ENCODE measurements at regions not wholly inside any gene's neighbourhood (a gene's known extent, or its start where the extent isn't known, plus 50 kb on each side); places are given as distances from the start of the nearest gene placed in this dataset.
"Not testable (repeated sequence)": the region's sequence is repeated elsewhere in the genome, so short reads cannot be mapped to it uniquely, and the experiment has no call there.

DNA sequence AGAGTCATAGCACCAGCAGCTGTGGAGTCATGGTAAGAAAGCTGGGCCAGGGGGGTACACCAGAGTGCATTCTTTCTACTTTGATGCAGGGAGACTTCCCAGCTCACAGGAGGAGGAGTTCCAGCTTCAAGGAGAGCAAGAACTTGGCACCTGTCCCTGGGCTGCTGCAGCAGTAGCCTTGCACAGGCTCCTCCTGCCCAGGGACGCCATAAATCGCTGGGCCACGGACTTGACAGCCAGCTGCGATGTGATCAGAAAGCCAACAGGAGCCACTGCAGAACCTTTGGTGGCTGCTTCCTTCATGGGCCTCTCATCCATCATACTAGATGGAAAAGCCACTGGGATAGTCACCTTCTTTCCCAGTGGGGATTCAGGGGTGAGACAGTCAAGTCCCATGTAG lies 234.7 kb downstream of the NMUR2 start:
- H3K4me3 ChIP-seq (ENCODE audit: low read depth, low read length) = no peak overlapping the region
- TF ChIP-seq, protein P1, sequence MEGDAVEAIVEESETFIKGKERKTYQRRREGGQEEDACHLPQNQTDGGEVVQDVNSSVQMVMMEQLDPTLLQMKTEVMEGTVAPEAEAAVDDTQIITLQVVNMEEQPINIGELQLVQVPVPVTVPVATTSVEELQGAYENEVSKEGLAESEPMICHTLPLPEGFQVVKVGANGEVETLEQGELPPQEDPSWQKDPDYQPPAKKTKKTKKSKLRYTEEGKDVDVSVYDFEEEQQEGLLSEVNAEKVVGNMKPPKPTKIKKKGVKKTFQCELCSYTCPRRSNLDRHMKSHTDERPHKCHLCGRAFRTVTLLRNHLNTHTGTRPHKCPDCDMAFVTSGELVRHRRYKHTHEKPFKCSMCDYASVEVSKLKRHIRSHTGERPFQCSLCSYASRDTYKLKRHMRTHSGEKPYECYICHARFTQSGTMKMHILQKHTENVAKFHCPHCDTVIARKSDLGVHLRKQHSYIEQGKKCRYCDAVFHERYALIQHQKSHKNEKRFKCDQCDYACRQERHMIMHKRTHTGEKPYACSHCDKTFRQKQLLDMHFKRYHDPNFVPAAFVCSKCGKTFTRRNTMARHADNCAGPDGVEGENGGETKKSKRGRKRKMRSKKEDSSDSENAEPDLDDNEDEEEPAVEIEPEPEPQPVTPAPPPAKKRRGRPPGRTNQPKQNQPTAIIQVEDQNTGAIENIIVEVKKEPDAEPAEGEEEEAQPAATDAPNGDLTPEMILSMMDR (IDR thresholded peaks at IDR 0.05; ENCODE audit: borderline replicate concordance, insufficient read depth, low read depth, low read length) = no peak

DNA sequence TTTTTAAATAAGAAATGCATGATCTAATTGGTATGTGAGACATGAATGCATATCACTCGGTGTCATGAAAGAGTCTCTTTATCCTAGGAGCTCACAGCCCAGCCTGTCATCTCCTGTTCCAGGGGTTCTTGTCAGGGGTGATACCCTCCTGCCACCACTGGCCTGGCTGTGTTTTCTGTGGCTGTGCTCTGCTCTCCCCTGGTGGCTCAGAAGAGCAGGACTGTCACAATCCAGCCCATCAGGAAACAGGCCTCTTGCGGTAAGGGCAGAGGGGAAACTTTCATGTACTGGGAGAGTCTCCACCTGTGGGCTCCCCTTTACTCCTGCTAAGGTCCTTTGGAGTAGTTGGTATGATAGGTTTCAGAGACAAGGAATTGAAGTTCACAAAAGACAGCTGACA lies 240.2 kb upstream of the GLRA1 start:
- TF ChIP-seq, protein P1 (IDR thresholded peaks at IDR 0.05; ENCODE audit: borderline replicate concordance, insufficient read depth, low read depth, low read length) = 0 out of 2 replicates have a peak, but pooled peaks have one; percentile 11
- H3K4me3 ChIP-seq (ENCODE audit: low read depth, low read length) = no peak overlapping the region

DNA sequence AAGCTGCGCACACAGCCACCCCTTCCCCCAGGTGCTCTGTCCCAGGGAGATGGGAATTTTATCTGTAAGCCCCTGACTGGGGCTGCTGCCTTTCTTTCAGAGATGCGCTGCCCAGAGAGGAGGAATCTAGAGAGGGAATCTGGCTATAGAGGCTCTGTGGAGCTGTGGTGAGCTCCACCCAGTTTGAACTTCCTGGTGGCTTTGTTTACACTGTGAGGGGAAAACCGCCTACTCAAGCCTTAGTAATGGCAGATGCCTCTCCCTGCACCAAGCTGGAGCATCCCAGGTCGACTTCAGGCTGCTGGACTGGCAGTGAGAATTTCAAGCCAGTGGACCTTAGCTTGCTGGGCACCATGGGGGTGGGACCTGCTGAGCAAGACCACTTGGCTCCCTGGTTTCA lies 235.2 kb upstream of the GLRA1 start:
- not testable (repeated sequence) for H3K4me3 ChIP-seq (ENCODE audit: low read depth, low read length)

DNA sequence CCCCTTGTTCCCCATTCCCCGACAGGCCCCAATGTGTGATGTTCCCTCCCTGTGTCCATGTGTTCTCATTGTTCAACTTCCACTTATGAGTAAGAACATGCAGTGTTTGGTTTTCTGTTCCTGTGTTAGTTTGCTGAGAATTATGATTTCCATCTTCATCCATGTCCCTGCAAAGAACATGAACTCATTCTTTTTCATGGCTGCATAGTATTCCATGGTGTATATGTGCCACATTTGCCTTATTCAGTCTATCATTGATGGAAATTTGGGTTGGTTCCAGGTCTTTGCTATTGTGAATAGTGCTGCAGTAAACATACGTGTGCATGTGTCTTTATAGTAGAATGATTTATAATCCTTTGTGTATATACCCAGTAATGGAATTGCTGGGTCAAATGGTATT lies 229.8 kb upstream of the GLRA1 start:
- not testable (repeated sequence) for H3K4me3 ChIP-seq (ENCODE audit: low read depth, low read length)

DNA sequence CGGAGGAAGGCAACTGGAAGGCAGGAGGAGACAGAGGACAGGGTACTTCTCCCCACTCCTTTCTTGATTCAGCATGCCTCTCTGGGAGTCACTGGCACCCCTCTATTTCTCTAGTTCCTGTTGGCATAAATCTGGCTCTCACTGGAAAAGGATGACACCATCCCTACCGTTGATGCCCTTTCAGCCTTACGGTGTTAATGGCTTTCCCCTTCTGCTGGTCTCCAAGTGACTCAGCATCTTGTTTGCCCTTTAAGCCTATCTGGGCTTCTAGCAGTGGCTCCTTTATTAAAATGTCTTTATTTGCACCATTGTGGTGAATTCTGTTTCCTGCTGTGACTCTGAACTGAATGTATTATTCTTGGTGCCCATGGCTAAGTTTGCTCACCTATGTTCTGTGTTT lies 227.3 kb upstream of the GLRA1 start:
- H3K4me3 ChIP-seq (ENCODE audit: low read depth, low read length) = no peak overlapping the region
- TF ChIP-seq, protein P1 (IDR thresholded peaks at IDR 0.05; ENCODE audit: borderline replicate concordance, insufficient read depth, low read depth, low read length) = no peak

DNA sequence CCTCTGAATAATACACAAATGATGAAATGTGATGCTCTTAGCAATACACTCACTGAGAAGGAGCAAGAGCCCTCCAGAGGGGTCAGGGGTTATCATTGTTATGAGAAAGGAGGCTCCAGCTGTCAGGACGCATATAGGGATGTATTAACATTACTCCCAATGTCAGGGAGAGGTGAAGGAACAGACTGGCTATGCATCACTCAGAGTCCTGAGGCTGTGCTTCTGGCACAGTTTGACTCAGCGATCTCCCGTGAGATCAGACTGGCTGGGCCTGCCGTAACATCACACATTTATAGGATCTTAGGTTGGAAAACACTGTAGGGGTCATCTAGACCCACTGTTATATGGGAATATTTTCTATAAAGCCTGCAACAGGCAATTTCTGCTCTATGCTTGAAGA lies 226.5 kb upstream of the GLRA1 start:
- H3K4me3 ChIP-seq (ENCODE audit: low read depth, low read length) = no peak overlapping the region
- TF ChIP-seq, protein P1 (IDR thresholded peaks at IDR 0.05; ENCODE audit: borderline replicate concordance, insufficient read depth, low read depth, low read length) = no peak

DNA sequence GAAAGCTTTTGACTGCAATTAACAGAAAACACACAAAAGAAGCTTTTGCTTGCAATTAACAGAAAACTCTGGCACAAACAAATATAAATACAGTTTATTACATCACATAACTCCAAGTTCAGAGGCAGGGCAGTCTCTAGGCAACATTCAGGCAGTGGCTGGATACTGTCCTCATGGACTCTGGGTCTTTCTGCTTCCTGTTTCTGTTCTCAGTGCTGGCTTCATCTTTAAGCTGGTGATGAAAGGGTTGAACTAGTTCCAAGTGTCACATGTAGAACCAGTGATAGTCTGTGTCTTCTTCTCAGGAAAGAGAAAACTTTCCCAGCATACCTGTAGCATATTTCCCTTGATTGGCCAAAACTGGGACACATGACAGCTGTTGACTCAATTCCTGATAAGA lies 222.6 kb upstream of the GLRA1 start:
- H3K4me3 ChIP-seq (ENCODE audit: low read depth, low read length) = no peak overlapping the region
- TF ChIP-seq, protein P1 (IDR thresholded peaks at IDR 0.05; ENCODE audit: borderline replicate concordance, insufficient read depth, low read depth, low read length) = no peak

DNA sequence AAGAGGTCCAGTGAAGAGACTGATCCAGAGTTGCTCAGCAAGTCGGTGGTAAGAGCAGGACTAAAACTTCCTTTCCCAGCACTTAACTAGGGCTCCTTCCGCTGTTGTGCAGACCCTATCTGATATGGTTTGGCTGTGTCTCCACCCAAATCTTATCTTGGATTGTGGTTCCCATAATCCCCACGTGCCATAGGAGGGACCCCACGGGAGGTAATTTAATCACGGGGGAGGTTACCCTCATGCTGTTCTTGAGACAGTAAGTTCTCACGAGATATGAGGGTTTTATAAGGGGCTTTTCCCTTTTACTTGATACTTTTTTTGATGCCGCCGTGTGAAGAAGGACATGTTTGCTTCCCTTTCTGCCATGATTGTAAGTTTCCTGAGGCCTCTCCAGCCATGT lies 221.9 kb upstream of the GLRA1 start:
- no peak overlapping the region for H3K4me3 ChIP-seq (ENCODE audit: low read depth, low read length)
- TF ChIP-seq, protein P1 (IDR thresholded peaks at IDR 0.05; ENCODE audit: borderline replicate concordance, insufficient read depth, low read depth, low read length) = no peak
